Colonic mucosa (tissue), 4 donors: ENCODE measurements at regions not wholly inside any gene's neighbourhood (a gene's known extent, or its start where the extent isn't known, plus 50 kb on each side); places are given as distances from the start of the nearest gene placed in this dataset.

Source experiments
- DNase-seq: peaks from one replicate; pipeline ENCODE4 v3.0.0-alpha.2; 2020
- H3K27ac ChIP-seq: fragments of 200-600 bp; one replicate; pipeline ENCODE4 v1.8.0; 2021
- H3K27me3 ChIP-seq: fragments of 200-600 bp; one replicate; pipeline ENCODE4 v1.8.0; 2021
- H3K36me3 ChIP-seq: fragments of 200-600 bp; one replicate; pipeline ENCODE4 v1.8.0; 2021
- H3K4me1 ChIP-seq: fragments of 200-600 bp; one replicate; pipeline ENCODE4 v1.8.0; 2021; ENCODE audit warnings: mild to moderate bottlenecking
- H3K4me3 ChIP-seq: fragments of 200-600 bp; one replicate; pipeline ENCODE4 v1.8.0; 2021
- H3K9ac ChIP-seq, 2 donors: one replicate each; pipeline ENCODE4 v1.7.0; 2013; ENCODE audit warnings: control low read depth in 2 of 2, low read depth in 2 of 2, low read length in 2 of 2
- H3K9me3 ChIP-seq: fragments of 200-600 bp; one replicate; pipeline ENCODE4 v1.8.0; 2021
- intact Hi-C: fragments of 100-400 bp; cut with DNase I; formaldehyde crosslinking; loops from one replicate; pipeline ENCODE4 v1.14.1; 2022
- TF ChIP-seq, protein P1 (sequence below): fragments of 200-600 bp; IDR thresholded peaks from one replicate; pipeline ENCODE4 v1.8.0; 2022; ENCODE audit warnings: antibody characterized with exemption, mild to moderate bottlenecking
- donor health status: healthy.
- donor health status: DM: no; HTN: no; CAD: no.
- donor health status: DM: no; HTN: no; CAD: no.

- no peaks in the 10 kb centered on the region for H3K4me1 ChIP-seq
- intact Hi-C loops: no loop called here
- H3K27me3 ChIP-seq: no peaks in the 10 kb centered on the region
These were observed 246.9 kb upstream of the PCDH7 start for GRCh38 chr4:30473225-30473624.

DNA sequence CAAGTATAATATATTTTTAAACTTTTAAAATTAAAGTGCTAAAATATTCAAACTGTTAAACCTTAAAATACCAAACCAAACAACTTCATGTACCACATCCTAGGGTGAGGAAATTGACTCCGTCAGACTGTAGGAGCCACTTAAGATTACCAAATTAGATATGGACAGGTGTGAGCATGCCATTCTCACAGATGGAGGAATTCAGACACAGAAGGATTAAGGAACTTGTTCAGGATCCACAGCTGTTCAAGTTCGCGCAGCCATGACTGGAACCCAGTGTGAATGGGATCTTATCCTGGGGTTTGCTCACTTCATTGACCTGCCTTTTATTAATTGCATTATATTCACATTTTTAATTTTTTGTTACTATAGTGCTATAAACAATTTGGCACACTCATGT is 224.9 kb upstream of the PCDH7 start:
- H3K4me3 ChIP-seq: no peak overlapping the region
- TF ChIP-seq, protein P1, sequence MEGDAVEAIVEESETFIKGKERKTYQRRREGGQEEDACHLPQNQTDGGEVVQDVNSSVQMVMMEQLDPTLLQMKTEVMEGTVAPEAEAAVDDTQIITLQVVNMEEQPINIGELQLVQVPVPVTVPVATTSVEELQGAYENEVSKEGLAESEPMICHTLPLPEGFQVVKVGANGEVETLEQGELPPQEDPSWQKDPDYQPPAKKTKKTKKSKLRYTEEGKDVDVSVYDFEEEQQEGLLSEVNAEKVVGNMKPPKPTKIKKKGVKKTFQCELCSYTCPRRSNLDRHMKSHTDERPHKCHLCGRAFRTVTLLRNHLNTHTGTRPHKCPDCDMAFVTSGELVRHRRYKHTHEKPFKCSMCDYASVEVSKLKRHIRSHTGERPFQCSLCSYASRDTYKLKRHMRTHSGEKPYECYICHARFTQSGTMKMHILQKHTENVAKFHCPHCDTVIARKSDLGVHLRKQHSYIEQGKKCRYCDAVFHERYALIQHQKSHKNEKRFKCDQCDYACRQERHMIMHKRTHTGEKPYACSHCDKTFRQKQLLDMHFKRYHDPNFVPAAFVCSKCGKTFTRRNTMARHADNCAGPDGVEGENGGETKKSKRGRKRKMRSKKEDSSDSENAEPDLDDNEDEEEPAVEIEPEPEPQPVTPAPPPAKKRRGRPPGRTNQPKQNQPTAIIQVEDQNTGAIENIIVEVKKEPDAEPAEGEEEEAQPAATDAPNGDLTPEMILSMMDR: no peak

More at GRCh38 chr4:30473225-30473624, 246.9 kb upstream of the PCDH7 start:
- Histone ChIP-seq H3K9me3 (no peaks in the 10 kb centered on the region), H3K27ac (no peak overlapping the region), H3K36me3 (no peaks in the 10 kb centered on the region), H3K4me3 (no peak overlapping the region), H3K9ac (no peak overlapping the region)
- TF ChIP-seq, protein P1: no peak
- DNase-seq: no peak

DNA sequence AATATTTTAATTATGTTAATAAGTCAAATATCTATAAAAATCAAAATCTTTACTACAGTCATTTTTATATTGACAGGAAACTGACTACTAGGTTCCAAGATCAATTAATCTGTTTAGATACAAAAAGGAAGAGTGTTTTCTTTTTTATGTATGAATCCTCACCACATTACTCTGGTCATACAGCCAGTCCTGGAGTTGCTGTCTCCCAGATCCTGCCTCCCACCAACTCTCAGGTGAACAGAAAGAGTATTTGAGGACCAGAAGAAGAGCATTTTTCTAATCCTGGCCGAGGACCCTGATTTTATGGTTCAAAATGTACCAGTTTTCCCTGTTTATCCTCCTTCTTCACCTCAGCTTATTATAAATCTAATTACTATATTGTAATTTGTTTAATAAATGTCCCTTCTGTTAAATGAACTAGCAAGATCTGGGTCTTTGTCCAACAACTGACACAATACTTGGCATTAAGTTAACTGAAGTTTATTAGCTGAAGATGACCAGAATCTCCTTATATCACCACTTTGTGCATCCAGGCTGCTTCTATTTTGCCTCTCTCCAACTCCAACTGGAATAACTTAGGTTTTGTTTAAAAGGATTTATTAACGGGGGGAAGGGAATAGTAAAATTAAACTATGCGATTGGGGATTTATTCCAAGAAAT is 224.4 kb upstream of the PCDH7 start:
- no peak overlapping the region for H3K27ac ChIP-seq
- DNase-seq: no peak
- H3K9me3 ChIP-seq: no peaks in the 10 kb centered on the region
- no peaks in the 10 kb centered on the region for H3K36me3 ChIP-seq
- H3K4me3 ChIP-seq: no peak overlapping the region
- H3K9ac ChIP-seq: no peak overlapping the region
- H3K27me3 ChIP-seq: no peaks in the 10 kb centered on the region
- TF ChIP-seq, protein P1: no peak
- intact Hi-C loops: no loop called here
- H3K4me1 ChIP-seq: no peaks in the 10 kb centered on the region

More for the DNA sequence above, 224.9 kb upstream of the PCDH7 start:
- intact Hi-C loops: no loop called here
- no peak for DNase-seq
- no peak overlapping the region for H3K9ac ChIP-seq
- no peaks in the 10 kb centered on the region for H3K4me1 ChIP-seq
- no peaks in the 10 kb centered on the region for H3K9me3 ChIP-seq
- H3K27ac ChIP-seq: no peak overlapping the region
- no peaks in the 10 kb centered on the region for H3K27me3 ChIP-seq
- no peaks in the 10 kb centered on the region for H3K36me3 ChIP-seq

- no peak overlapping the region for H3K27ac ChIP-seq
- H3K9ac ChIP-seq: no peak overlapping the region
- no peak overlapping the region for H3K4me3 ChIP-seq
- H3K9me3 ChIP-seq: no peaks in the 10 kb centered on the region
- no peaks in the 10 kb centered on the region for H3K27me3 ChIP-seq
- no peak for DNase-seq
- H3K4me1 ChIP-seq: no peaks in the 10 kb centered on the region
- no peaks in the 10 kb centered on the region for H3K36me3 ChIP-seq
- intact Hi-C loops: no loop called here
- TF ChIP-seq, protein P1: no peak
These were observed 208.4 kb upstream of the PCDH7 start for GRCh38 chr4:30511751-30512150.

DNA sequence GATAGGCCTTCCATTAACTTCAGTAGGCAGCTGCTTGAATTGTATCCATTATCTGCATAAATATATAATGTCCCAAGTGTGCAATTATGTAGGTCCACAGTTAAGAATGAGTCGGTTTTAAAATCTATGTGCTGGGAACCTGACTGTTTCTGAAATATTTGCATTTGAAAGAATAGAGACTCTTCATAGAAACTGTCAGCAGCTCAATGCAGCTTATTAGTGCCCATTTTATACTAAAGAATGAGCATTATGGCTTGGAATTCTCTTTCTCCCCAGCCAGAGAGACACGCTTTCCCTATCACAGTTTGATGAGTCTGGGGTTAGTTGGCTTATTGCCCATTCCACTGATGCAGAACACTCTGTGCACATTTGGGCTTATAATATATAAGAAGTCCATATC is 202.0 kb upstream of the PCDH7 start:
- no peak for DNase-seq
- Histone ChIP-seq H3K9me3 (no peaks in the 10 kb centered on the region), H3K27ac (no peak overlapping the region), H3K9ac (no peak overlapping the region), H3K4me3 (no peak overlapping the region), H3K4me1 (no peaks in the 10 kb centered on the region), H3K27me3 (no peaks in the 10 kb centered on the region), H3K36me3 (no peaks in the 10 kb centered on the region)
- intact Hi-C loops: no loop called here
- TF ChIP-seq, protein P1: no peak
